ENCODE measurements at regions not wholly inside any gene's neighbourhood (a gene's known extent, or its start where the extent isn't known, plus 50 kb on each side); places are given as distances from the start of the nearest gene placed in this dataset.

GRCh38 chr7:24419077-24419476, 135.1 kb downstream of the NPY start:
- Histone ChIP-seq H3K27me3 (no peaks in the 10 kb centered on the region), H3K4me1 (no peaks in the 10 kb centered on the region), H3K27ac (no peak overlapping the region), H3K36me3 (no peaks in the 10 kb centered on the region), H3K9me3 (no peaks in the 10 kb centered on the region), H3K4me3 (no peak overlapping the region)
- ATAC-seq: no peak
- no peak for TF ChIP-seq POLR2A (IDR thresholded peaks at IDR 0.05)
- no peak for TF ChIP-seq EP300 (IDR thresholded peaks at IDR 0.05)
- no peak for TF ChIP-seq CTCF (IDR thresholded peaks at IDR 0.05)
- TF ChIP-seq POLR2AphosphoS5 (IDR thresholded peaks at IDR 0.05): no peak
- WGBS, 2 donors (ENCODE audit: low coverage in 1 of 2): 71 to 93% methylated on average over 2 of the region's 2 CpGs

- Histone ChIP-seq H3K27me3 (no peaks in the 10 kb centered on the region), H3K9me3 (no peaks in the 10 kb centered on the region), H3K27ac (no peak overlapping the region), H3K4me3 (no peak overlapping the region), H3K4me1 (no peaks in the 10 kb centered on the region), H3K36me3 (no peaks in the 10 kb centered on the region)
- ATAC-seq: no peak
- TF ChIP-seq CTCF (IDR thresholded peaks at IDR 0.05): no peak
- no peak for TF ChIP-seq POLR2AphosphoS5 (IDR thresholded peaks at IDR 0.05)
- no peak for TF ChIP-seq POLR2A (IDR thresholded peaks at IDR 0.05)
- no peak for TF ChIP-seq EP300 (IDR thresholded peaks at IDR 0.05)
Observed at GRCh38 chr7:24419511-24419910, 135.5 kb downstream of the NPY start.

GRCh38 chr7:24422441-24423010, 138.5 kb downstream of the NPY start:
- no peaks in the 10 kb centered on the region for H3K27me3 ChIP-seq
- ATAC-seq: no peak
- H3K4me3 ChIP-seq: no peak overlapping the region
- no peak overlapping the region for H3K27ac ChIP-seq
- no peaks in the 10 kb centered on the region for H3K9me3 ChIP-seq
- 58 to 60% methylated on average over 2 to 3 of the region's 4 CpGs for WGBS, 2 donors (ENCODE audit: low coverage in 1 of 2)
- no peak for TF ChIP-seq POLR2A (IDR thresholded peaks at IDR 0.05)
- TF ChIP-seq CTCF (IDR thresholded peaks at IDR 0.05): no peak
- no peak for TF ChIP-seq POLR2AphosphoS5 (IDR thresholded peaks at IDR 0.05)
- TF ChIP-seq EP300 (IDR thresholded peaks at IDR 0.05): no peak
- no peaks in the 10 kb centered on the region for H3K4me1 ChIP-seq
- no peaks in the 10 kb centered on the region for H3K36me3 ChIP-seq

- Histone ChIP-seq H3K4me1 (no peaks in the 10 kb centered on the region), H3K9me3 (no peaks in the 10 kb centered on the region), H3K27ac (no peak overlapping the region), H3K36me3 (no peaks in the 10 kb centered on the region), H3K27me3 (no peaks in the 10 kb centered on the region), H3K4me3 (no peak overlapping the region)
- 55 to 78% methylated on average over 1 to 2 of the region's 5 CpGs for WGBS, 2 donors (ENCODE audit: low coverage in 1 of 2)
- TF ChIP-seq POLR2A (IDR thresholded peaks at IDR 0.05) (no peak), POLR2AphosphoS5 (IDR thresholded peaks at IDR 0.05) (no peak), EP300 (IDR thresholded peaks at IDR 0.05) (no peak), CTCF (IDR thresholded peaks at IDR 0.05) (no peak)
- ATAC-seq: no peak
Observed at GRCh38 chr7:24425664-24426063, 141.7 kb downstream of the NPY start.

GRCh38 chr7:24427048-24427447, 143.1 kb downstream of the NPY start:
- TF ChIP-seq POLR2AphosphoS5 (IDR thresholded peaks at IDR 0.05): no peak
- no peak for TF ChIP-seq EP300 (IDR thresholded peaks at IDR 0.05)
- no peak for TF ChIP-seq POLR2A (IDR thresholded peaks at IDR 0.05)
- 62 to 80% methylated on average over 1 to 2 of the region's 2 CpGs for WGBS, 2 donors (ENCODE audit: low coverage in 1 of 2)
- H3K36me3 ChIP-seq: no peaks in the 10 kb centered on the region
- ATAC-seq: no peak
- H3K27ac ChIP-seq: no peak overlapping the region
- H3K9me3 ChIP-seq: no peaks in the 10 kb centered on the region
- H3K4me3 ChIP-seq: no peak overlapping the region
- H3K4me1 ChIP-seq: no peaks in the 10 kb centered on the region
- no peaks in the 10 kb centered on the region for H3K27me3 ChIP-seq

All from gastroesophageal sphincter (tissue), 4 donors.